Mammary epithelial cell (primary cell): ENCODE measurements at regions not wholly inside any gene's neighbourhood (a gene's known extent, or its start where the extent isn't known, plus 50 kb on each side); places are given as distances from the start of the nearest gene placed in this dataset.

ENCODE experiments used
- CTCF ChIP-seq, 2 donors: IDR thresholded peaks in 1 of 2; conservative IDR thresholded peaks in 1 of 2; 2 replicates each; pipeline ENCODE4 v1.5.1; 2011 to 2012; ENCODE audit warnings: inconsistent platforms in 2 of 2, low read length in 2 of 2, mild to moderate bottlenecking in 2 of 2, control low read depth in 1 of 2, low read depth in 1 of 2; ENCODE audit not compliant: insufficient read depth in 1 of 2; ENCODE audit errors: extremely low read depth in 1 of 2
- EZH2 ChIP-seq: IDR thresholded peaks from 2 replicates; pipeline ENCODE4 v1.6.1; 2012; ENCODE audit warnings: low read length, inconsistent platforms, borderline replicate concordance

DNA sequence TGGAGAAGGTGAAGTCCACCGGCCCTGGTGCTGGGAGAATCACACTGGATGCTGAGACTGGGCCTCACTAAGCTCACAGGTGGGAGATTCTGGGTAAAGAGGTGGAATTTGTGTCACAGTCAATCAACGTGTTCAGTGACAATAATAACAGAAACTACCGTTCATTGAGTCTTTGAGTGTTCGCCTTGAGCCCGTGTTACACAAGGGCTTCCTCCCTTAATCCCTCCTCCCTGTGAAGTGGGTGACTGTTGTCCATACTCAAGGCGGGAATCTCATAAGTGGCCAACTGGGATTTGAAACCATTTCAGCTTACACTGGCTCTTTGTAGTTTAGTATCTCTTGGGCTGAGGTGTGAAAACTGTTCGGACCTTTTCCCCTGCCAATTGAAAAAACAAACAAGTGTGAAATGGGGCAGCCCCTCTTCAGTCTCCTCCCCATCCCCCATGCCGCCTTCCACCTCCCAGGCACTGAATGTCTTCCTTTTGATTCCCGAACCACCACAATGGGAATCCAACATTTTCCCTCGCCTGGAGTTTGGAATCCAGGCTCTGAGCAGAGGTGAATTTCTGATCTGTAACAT is 502.4 kb downstream of the MIAT start:
- TF ChIP-seq CTCF (conservative IDR thresholded peaks at IDR 0.05 in 1 of 2, IDR thresholded peaks at IDR 0.05 in 1 of 2; ENCODE audit: extremely low read depth in 1 of 2, insufficient read depth in 1 of 2, low read depth in 1 of 2, low read length in 2 of 2) (no peak), EZH2 (no peak)
